ENCODE measurements at regions not wholly inside any gene's neighbourhood (a gene's known extent, or its start where the extent isn't known, plus 50 kb on each side); places are given as distances from the start of the nearest gene placed in this dataset.

GRCh38 chr3:134087060-134087974 is 57.6 kb upstream of the SLCO2A1 start:
- Histone ChIP-seq H3K27me3 (ENCODE audit: control insufficient read depth, insufficient read depth, low read length) (no peaks in the 10 kb centered on the region), H3K9me3 (ENCODE audit: control insufficient read depth, insufficient read depth, low read length) (no peaks in the 10 kb centered on the region; the same call in 1 of the 2 replicates), H3K4me3 (ENCODE audit: low read depth, low read length) (no peak overlapping the region), H3K27ac (ENCODE audit: low read depth, low read length) (no peak overlapping the region)
- no peak for DNase-seq (ENCODE audit: low read depth, low spot score)
- ChIA-PET CTCF (no interaction called here), POLR2A (no interaction called here)
- TF ChIP-seq CTCF (IDR thresholded peaks at IDR 0.05; ENCODE audit: low read depth, low read length) = no peak

- H3K27me3 ChIP-seq (ENCODE audit: control insufficient read depth, insufficient read depth, low read length) = no peaks in the 10 kb centered on the region
- POLR2A ChIA-PET = no interaction called here
- H3K9me3 ChIP-seq (ENCODE audit: control insufficient read depth, insufficient read depth, low read length) = no peaks in the 10 kb centered on the region; the same call in 1 of the 2 replicates
- no peak overlapping the region for H3K27ac ChIP-seq (ENCODE audit: low read depth, low read length)
- H3K4me3 ChIP-seq (ENCODE audit: low read depth, low read length) = no peak overlapping the region
- DNase-seq (ENCODE audit: low read depth, low spot score) = no peak
- TF ChIP-seq CTCF (IDR thresholded peaks at IDR 0.05; ENCODE audit: low read depth, low read length) = no peak
- CTCF ChIA-PET = no interaction called here
These were observed 56.9 kb upstream of the SLCO2A1 start for GRCh38 chr3:134086616-134087015.

GRCh38 chr3:134085034-134085775 is 55.5 kb upstream of the SLCO2A1 start:
- CTCF ChIA-PET = no interaction called here
- TF ChIP-seq CTCF (IDR thresholded peaks at IDR 0.05; ENCODE audit: low read depth, low read length) = no peak
- Histone ChIP-seq H3K4me3 (ENCODE audit: low read depth, low read length) (no peak overlapping the region), H3K27ac (ENCODE audit: low read depth, low read length) (no peak overlapping the region), H3K27me3 (ENCODE audit: control insufficient read depth, insufficient read depth, low read length) (no peaks in the 10 kb centered on the region), H3K9me3 (ENCODE audit: control insufficient read depth, insufficient read depth, low read length) (peaks cover 6% of the 10 kb centered on the region)
- POLR2A ChIA-PET = no interaction called here
- no peak for DNase-seq (ENCODE audit: low read depth, low spot score)

- Histone ChIP-seq H3K27ac (ENCODE audit: low read depth, low read length) (no peak overlapping the region), H3K27me3 (ENCODE audit: control insufficient read depth, insufficient read depth, low read length) (no peaks in the 10 kb centered on the region), H3K9me3 (ENCODE audit: control insufficient read depth, insufficient read depth, low read length) (peaks cover 6% of the 10 kb centered on the region), H3K4me3 (ENCODE audit: low read depth, low read length) (no peak overlapping the region)
- no peak for TF ChIP-seq CTCF (IDR thresholded peaks at IDR 0.05; ENCODE audit: low read depth, low read length)
- ChIA-PET POLR2A (no interaction called here), CTCF (no interaction called here)
- DNase-seq (ENCODE audit: low read depth, low spot score) = no peak
These were observed 54.7 kb upstream of the SLCO2A1 start for GRCh38 chr3:134084242-134084950.

All from AG04450 (cell line).